HEK293 (cell line): ENCODE measurements at regions not wholly inside any gene's neighbourhood (a gene's known extent, or its start where the extent isn't known, plus 50 kb on each side); places are given as distances from the start of the nearest gene placed in this dataset.

ENCODE experiments used
- KLF1 ChIP-seq: fragments of 450-650 bp; formaldehyde crosslinking; IDR thresholded peaks from 2 replicates; pipeline ENCODE4 v1.5.1; 2016; ENCODE audit warnings: missing biosample characterization, missing genetic modification characterization
- KLF16 ChIP-seq: fragments of 450-650 bp; formaldehyde crosslinking; IDR thresholded peaks from 2 replicates; pipeline ENCODE4 v1.5.1; 2017; ENCODE audit warnings: missing biosample characterization, missing genetic modification characterization
- KLF17 ChIP-seq: fragments of 450-650 bp; formaldehyde crosslinking; IDR thresholded peaks from 2 replicates; pipeline ENCODE4 v1.5.1; 2016; ENCODE audit warnings: missing biosample characterization, missing genetic modification characterization
- MZF1 ChIP-seq: fragments of 450-650 bp; formaldehyde crosslinking; IDR thresholded peaks from 2 replicates; pipeline ENCODE4 v1.5.1; 2017; ENCODE audit warnings: missing biosample characterization, missing genetic modification characterization, borderline replicate concordance
- OVOL3 ChIP-seq: fragments of 450-650 bp; formaldehyde crosslinking; IDR thresholded peaks from 2 replicates; pipeline ENCODE4 v1.5.1; 2016; ENCODE audit warnings: missing biosample characterization, missing genetic modification characterization
- ZNF518A ChIP-seq: fragments of 450-650 bp; formaldehyde crosslinking; conservative IDR thresholded peaks from 2 replicates; pipeline ENCODE4 v1.5.1; 2016; ENCODE audit warnings: low read depth, missing biosample characterization, missing genetic modification characterization
- ZNF747 ChIP-seq: fragments of 450-650 bp; formaldehyde crosslinking; IDR thresholded peaks from 2 replicates; pipeline ENCODE4 v1.5.1; 2016; ENCODE audit warnings: missing biosample characterization, missing genetic modification characterization
- ZNF792 ChIP-seq: fragments of 450-650 bp; formaldehyde crosslinking; IDR thresholded peaks from 2 replicates; pipeline ENCODE4 v1.5.1; 2016; ENCODE audit warnings: missing biosample characterization, missing genetic modification characterization
- ZSCAN30 ChIP-seq: fragments of 450-650 bp; IDR thresholded peaks from 2 replicates; pipeline ENCODE4 v1.5.1; 2018; ENCODE audit warnings: missing biosample characterization, mild to moderate bottlenecking, missing genetic modification characterization, moderate library complexity
- TF ChIP-seq, protein P1 (sequence below): fragments of 450-650 bp; formaldehyde crosslinking; IDR thresholded peaks from 2 replicates; pipeline ENCODE4 v1.5.1; 2016; ENCODE audit warnings: missing biosample characterization, missing genetic modification characterization
- TF ChIP-seq, protein P2 (sequence below): fragments of 450-650 bp; formaldehyde crosslinking; IDR thresholded peaks from 2 replicates; pipeline ENCODE4 v1.5.1; 2016; ENCODE audit warnings: missing biosample characterization, missing genetic modification characterization
- TF ChIP-seq, protein P3 (sequence below): fragments of 450-650 bp; formaldehyde crosslinking; IDR thresholded peaks from 2 replicates; pipeline ENCODE4 v1.5.1; 2016; ENCODE audit warnings: missing biosample characterization, missing genetic modification characterization

- TF ChIP-seq, protein P1, sequence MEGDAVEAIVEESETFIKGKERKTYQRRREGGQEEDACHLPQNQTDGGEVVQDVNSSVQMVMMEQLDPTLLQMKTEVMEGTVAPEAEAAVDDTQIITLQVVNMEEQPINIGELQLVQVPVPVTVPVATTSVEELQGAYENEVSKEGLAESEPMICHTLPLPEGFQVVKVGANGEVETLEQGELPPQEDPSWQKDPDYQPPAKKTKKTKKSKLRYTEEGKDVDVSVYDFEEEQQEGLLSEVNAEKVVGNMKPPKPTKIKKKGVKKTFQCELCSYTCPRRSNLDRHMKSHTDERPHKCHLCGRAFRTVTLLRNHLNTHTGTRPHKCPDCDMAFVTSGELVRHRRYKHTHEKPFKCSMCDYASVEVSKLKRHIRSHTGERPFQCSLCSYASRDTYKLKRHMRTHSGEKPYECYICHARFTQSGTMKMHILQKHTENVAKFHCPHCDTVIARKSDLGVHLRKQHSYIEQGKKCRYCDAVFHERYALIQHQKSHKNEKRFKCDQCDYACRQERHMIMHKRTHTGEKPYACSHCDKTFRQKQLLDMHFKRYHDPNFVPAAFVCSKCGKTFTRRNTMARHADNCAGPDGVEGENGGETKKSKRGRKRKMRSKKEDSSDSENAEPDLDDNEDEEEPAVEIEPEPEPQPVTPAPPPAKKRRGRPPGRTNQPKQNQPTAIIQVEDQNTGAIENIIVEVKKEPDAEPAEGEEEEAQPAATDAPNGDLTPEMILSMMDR (tag by site-specific recombination) = no peak
- no peak for TF ChIP-seq ZNF518A (tag by site-specific recombination)
- TF ChIP-seq, protein P2, sequence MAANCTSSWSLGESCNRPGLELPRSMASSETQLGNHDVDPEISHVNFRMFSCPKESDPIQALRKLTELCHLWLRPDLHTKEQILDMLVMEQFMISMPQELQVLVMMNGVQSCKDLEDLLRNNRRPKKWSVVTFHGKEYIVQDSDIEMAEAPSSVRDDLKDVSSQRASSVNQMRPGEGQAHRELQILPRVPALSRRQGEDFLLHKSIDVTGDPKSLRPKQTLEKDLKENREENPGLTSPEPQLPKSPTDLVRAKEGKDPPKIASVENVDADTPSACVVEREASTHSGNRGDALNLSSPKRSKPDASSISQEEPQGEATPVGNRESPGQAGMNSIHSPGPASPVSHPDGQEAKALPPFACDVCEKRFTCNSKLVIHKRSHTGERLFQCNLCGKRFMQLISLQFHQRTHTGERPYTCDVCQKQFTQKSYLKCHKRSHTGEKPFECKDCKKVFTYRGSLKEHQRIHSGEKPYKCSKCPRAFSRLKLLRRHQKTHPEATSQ (tag by site-specific recombination) = no peak
- TF ChIP-seq ZNF792 (tag by site-specific recombination) = no peak
- TF ChIP-seq ZNF747 (tag by site-specific recombination) = no peak
- TF ChIP-seq OVOL3 (tag by site-specific recombination) = no peak
- no peak for TF ChIP-seq KLF16 (tag by site-specific recombination)
- no peak for TF ChIP-seq KLF17 (tag by site-specific recombination)
- TF ChIP-seq, protein P3, sequence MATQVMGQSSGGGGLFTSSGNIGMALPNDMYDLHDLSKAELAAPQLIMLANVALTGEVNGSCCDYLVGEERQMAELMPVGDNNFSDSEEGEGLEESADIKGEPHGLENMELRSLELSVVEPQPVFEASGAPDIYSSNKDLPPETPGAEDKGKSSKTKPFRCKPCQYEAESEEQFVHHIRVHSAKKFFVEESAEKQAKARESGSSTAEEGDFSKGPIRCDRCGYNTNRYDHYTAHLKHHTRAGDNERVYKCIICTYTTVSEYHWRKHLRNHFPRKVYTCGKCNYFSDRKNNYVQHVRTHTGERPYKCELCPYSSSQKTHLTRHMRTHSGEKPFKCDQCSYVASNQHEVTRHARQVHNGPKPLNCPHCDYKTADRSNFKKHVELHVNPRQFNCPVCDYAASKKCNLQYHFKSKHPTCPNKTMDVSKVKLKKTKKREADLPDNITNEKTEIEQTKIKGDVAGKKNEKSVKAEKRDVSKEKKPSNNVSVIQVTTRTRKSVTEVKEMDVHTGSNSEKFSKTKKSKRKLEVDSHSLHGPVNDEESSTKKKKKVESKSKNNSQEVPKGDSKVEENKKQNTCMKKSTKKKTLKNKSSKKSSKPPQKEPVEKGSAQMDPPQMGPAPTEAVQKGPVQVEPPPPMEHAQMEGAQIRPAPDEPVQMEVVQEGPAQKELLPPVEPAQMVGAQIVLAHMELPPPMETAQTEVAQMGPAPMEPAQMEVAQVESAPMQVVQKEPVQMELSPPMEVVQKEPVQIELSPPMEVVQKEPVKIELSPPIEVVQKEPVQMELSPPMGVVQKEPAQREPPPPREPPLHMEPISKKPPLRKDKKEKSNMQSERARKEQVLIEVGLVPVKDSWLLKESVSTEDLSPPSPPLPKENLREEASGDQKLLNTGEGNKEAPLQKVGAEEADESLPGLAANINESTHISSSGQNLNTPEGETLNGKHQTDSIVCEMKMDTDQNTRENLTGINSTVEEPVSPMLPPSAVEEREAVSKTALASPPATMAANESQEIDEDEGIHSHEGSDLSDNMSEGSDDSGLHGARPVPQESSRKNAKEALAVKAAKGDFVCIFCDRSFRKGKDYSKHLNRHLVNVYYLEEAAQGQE (tag by site-specific recombination) = no peak
- no peak for TF ChIP-seq KLF1 (tag by site-specific recombination)
- TF ChIP-seq ZSCAN30 (tag by site-specific recombination) = no peak
- TF ChIP-seq MZF1 = no peak
Measured at GRCh38 chr2:31696068-31696467, 115.3 kb upstream of the SRD5A2 start.
